C4-2B (cell line): ENCODE measurements at regions not wholly inside any gene's neighbourhood (a gene's known extent, or its start where the extent isn't known, plus 50 kb on each side); places are given as distances from the start of the nearest gene placed in this dataset.

ENCODE experiments used
- CTCF ChIP-seq: fragments of 450-650 bp; conservative IDR thresholded peaks from 2 replicates; pipeline ENCODE4 v1.5.1; 2017; ENCODE audit warnings: mild to moderate bottlenecking
- ZFX ChIP-seq: fragments of 450-650 bp; IDR thresholded peaks from 2 replicates; pipeline ENCODE4 v1.6.1; 2017

GRCh38 chr11:81869351-81870065 lies 864.2 kb downstream of the FAM181B start:
- TF ChIP-seq CTCF, result no peak
- TF ChIP-seq ZFX, result no peak
